GM12891 (cell line): ENCODE measurements at regions not wholly inside any gene's neighbourhood (a gene's known extent, or its start where the extent isn't known, plus 50 kb on each side); places are given as distances from the start of the nearest gene placed in this dataset.
"Not testable (repeated sequence)": the region's sequence is repeated elsewhere in the genome, so short reads cannot be mapped to it uniquely, and the experiment has no call there.

Experiments
- POLR2A ChIP-seq: IDR thresholded peaks from 2 replicates; pipeline ENCODE4 v1.6.1; 2011; ENCODE audit warnings: low read depth, low read length, control low read depth
- POU2F2 ChIP-seq: IDR thresholded peaks from 2 replicates; pipeline ENCODE4 v1.6.1; 2011; ENCODE audit warnings: low read depth, mild to moderate bottlenecking, control low read depth, low read length, moderate library complexity
- SPI1 ChIP-seq: IDR thresholded peaks from 2 replicates; pipeline ENCODE4 v1.6.1; 2011; ENCODE audit warnings: low read depth, low read length, control low read depth
- TAF1 ChIP-seq: IDR thresholded peaks from 2 replicates; pipeline ENCODE4 v1.6.1; 2011; ENCODE audit warnings: low read depth, low read length, control low read depth

DNA sequence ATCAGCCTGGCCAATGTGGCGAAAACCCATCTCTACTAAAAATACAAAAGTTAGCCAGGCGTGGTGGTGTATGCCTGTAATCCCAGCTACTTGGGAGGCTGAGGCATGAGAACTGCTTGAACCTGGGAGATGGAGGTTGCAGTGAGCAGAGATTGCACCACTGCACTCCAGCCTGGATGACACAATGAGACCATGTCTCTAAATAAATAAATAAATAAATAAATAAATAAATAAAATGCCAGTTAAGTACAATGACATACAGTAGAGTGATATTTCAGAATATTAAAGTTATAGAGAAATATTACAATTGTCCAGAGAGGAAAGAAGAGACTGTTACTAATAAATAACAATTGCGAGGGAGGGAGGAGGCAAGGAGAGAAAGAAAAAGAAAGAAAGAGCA lies 199.8 kb upstream of the NREP start:
- not testable (repeated sequence) for TF ChIP-seq POLR2A, TAF1, SPI1, POU2F2
